ENCODE measurements at regions not wholly inside any gene's neighbourhood (a gene's known extent, or its start where the extent isn't known, plus 50 kb on each side); places are given as distances from the start of the nearest gene placed in this dataset.

DNA sequence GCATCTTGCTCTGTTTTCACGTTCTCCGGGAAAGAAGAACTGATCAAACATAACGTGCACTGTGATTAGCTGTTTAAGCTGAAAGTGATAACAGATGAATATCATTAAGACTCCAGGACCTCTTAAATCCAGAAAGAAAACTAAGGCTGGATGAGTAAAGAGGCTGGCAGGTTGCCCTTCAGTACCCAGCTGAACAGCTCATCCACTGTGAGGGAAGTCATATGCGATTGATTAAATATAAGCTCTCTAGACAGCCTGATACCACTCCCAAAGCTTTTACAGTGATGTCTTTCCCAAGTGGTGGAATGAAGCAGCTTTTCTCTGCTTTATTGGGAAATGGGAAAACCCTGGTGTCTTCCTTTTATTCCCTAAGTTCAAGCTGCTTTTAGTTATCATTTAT is 116.9 kb downstream of the EFNB2 start:
- Histone ChIP-seq H3K36me3 (no peaks in the 10 kb centered on the region), H3K27me3 (peaks cover 5% of the 10 kb centered on the region), H3K4me1 (ENCODE audit: low read depth) (no peaks in the 10 kb centered on the region), H3K27ac (no peak overlapping the region), H3K4me3 (no peak overlapping the region), H3K9me3 (ENCODE audit: low read depth) (no peaks in the 10 kb centered on the region)
- TF ChIP-seq, protein P1, sequence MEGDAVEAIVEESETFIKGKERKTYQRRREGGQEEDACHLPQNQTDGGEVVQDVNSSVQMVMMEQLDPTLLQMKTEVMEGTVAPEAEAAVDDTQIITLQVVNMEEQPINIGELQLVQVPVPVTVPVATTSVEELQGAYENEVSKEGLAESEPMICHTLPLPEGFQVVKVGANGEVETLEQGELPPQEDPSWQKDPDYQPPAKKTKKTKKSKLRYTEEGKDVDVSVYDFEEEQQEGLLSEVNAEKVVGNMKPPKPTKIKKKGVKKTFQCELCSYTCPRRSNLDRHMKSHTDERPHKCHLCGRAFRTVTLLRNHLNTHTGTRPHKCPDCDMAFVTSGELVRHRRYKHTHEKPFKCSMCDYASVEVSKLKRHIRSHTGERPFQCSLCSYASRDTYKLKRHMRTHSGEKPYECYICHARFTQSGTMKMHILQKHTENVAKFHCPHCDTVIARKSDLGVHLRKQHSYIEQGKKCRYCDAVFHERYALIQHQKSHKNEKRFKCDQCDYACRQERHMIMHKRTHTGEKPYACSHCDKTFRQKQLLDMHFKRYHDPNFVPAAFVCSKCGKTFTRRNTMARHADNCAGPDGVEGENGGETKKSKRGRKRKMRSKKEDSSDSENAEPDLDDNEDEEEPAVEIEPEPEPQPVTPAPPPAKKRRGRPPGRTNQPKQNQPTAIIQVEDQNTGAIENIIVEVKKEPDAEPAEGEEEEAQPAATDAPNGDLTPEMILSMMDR (IDR thresholded peaks at IDR 0.05; ENCODE audit: low read depth, low read length): no peak
- DNase-seq (ENCODE audit: low read depth in 1 of 2, low spot score in 1 of 2): no peak

DNA sequence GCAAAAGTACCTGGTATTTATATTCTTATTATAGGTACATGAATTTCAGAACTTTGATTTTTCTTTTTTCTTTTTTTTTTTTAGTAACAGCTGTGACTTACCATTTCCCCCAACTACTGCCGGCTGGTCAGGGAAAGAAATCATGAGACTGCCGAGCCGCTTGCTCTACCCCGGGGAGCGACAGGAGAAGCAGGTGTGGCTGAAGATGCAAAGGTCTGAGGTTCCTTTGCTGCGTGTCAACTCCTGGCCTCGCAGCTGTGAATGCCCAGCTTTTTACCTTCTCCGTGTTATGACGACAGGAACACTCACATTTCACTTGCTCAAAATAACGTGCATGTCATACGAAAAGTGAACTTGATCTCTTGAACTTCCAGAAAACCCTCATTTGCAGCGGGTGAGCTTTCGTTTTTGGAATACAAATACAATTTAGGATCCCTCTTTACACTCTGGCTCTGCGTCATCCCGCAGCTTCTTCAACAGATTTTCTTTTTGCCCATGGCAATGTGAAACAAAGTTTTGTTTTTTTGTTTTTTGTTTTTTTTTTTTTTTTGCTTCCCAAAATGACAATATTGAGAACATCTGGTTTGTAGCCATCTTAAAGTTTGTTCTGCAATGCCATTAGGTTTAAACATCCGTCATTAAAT is 117.9 kb downstream of the EFNB2 start:
- H3K27ac ChIP-seq: no peak overlapping the region
- peaks cover 5% of the 10 kb centered on the region for H3K27me3 ChIP-seq
- H3K9me3 ChIP-seq (ENCODE audit: low read depth): no peaks in the 10 kb centered on the region
- TF ChIP-seq, protein P1 (IDR thresholded peaks at IDR 0.05; ENCODE audit: low read depth, low read length): no peak
- DNase-seq (ENCODE audit: low read depth in 1 of 2, low spot score in 1 of 2): no peak
- H3K4me1 ChIP-seq (ENCODE audit: low read depth): no peaks in the 10 kb centered on the region
- H3K36me3 ChIP-seq: no peaks in the 10 kb centered on the region
- H3K4me3 ChIP-seq: no peak overlapping the region

DNA sequence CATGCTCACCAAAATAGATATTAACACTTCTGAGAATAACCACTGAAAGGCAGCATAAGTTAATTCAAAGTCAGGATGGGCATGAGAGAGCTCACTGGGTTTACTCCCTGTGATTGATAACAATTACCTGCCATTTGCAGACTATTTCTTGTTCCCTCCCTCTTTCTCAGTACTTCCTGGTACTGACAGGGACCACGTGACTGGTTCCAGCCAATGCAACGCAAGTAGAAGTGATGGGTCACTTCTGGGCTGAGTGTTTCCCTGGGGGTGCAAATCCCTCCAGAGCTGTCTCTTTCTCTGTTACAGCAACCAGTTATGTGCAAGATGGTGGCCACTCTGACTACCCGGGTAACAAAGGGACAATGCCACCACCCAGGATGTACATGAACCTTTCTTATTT is 118.8 kb downstream of the EFNB2 start:
- Histone ChIP-seq H3K27ac (no peak overlapping the region), H3K36me3 (no peaks in the 10 kb centered on the region), H3K4me3 (no peak overlapping the region), H3K9me3 (ENCODE audit: low read depth) (no peaks in the 10 kb centered on the region), H3K4me1 (ENCODE audit: low read depth) (no peaks in the 10 kb centered on the region), H3K27me3 (peaks cover 5% of the 10 kb centered on the region)
- no peak for DNase-seq (ENCODE audit: low read depth in 1 of 2, low spot score in 1 of 2)
- TF ChIP-seq, protein P1 (IDR thresholded peaks at IDR 0.05; ENCODE audit: low read depth, low read length): no peak

DNA sequence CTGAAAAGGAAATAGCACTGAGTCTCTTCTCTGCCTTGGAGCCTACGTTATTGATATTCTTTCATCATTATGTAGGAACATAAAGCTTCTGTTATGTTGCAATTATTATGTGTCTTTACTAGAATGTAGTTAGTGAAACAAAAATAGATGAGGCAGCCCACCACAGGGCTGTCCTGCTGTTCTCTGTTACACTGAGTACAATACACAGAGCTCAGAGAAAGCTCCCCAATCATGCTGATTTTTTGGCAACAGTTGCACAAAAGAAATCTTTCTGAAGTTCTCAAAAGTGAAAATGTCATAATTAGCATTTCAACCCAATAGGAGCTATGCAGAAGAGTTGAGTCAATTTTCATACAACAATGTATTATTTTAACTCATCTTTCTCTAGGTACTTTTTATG is 119.5 kb downstream of the EFNB2 start:
- no peak for DNase-seq (ENCODE audit: low read depth in 1 of 2, low spot score in 1 of 2)
- Histone ChIP-seq H3K4me1 (ENCODE audit: low read depth) (no peaks in the 10 kb centered on the region), H3K27ac (no peak overlapping the region), H3K4me3 (no peak overlapping the region), H3K36me3 (no peaks in the 10 kb centered on the region), H3K9me3 (ENCODE audit: low read depth) (no peaks in the 10 kb centered on the region), H3K27me3 (peaks cover 5% of the 10 kb centered on the region)
- TF ChIP-seq, protein P1 (IDR thresholded peaks at IDR 0.05; ENCODE audit: low read depth, low read length): no peak

DNA sequence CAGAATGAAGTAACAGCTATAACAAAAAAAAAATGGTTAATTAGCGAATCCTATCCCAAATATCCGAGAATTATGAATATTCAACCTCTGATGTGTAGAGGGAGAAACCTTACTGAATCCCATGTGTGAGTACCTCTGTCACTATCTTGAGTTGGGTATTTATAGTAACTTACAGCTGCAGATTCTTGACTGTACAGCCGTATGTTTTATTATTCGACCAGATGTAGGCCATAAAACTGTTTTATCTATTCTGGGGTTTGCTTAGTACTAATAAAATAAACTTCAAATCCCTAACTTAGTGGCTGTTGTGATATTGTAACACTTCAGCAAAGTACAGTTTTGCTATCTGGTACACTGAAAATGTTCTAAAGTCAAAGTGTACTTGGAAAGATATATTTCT is 120.0 kb downstream of the EFNB2 start:
- no peak for DNase-seq (ENCODE audit: low read depth in 1 of 2, low spot score in 1 of 2)
- Histone ChIP-seq H3K9me3 (ENCODE audit: low read depth) (no peaks in the 10 kb centered on the region), H3K4me1 (ENCODE audit: low read depth) (no peaks in the 10 kb centered on the region), H3K27me3 (peaks cover 5% of the 10 kb centered on the region), H3K36me3 (no peaks in the 10 kb centered on the region), H3K27ac (no peak overlapping the region), H3K4me3 (no peak overlapping the region)
- TF ChIP-seq, protein P1 (IDR thresholded peaks at IDR 0.05; ENCODE audit: low read depth, low read length): no peak

Measured in cardiac muscle cell (in vitro differentiated cells and primary cell).